K562 (cell line): ENCODE measurements at regions not wholly inside any gene's neighbourhood (a gene's known extent, or its start where the extent isn't known, plus 50 kb on each side); places are given as distances from the start of the nearest gene placed in this dataset.

ENCODE experiments used
- ATAC-seq: fragments of 200-7000 bp; cut with Tn5 transposase; 3 replicates; pipeline ENCODE4 v1.9.1; 2020; ENCODE audit warnings: moderate library complexity
- BruUV-seq: library from RNA; stranded (reverse); fragments of 400-500 nt; replicated peaks from 2 replicates; lab custom pipeline; 2021; lab: Mats Ljungman, UMichigan
- CTCF ChIA-PET: fragments of 300-600 bp; formaldehyde crosslinking; extraction: SDS; loops from one replicate; lab custom pipeline; 2021; ENCODE audit warnings: low intra/inter-chr PET ratio; lab: Yijun Ruan, JAX
- POLR2A ChIA-PET: fragments of 300-600, 350-650 bp; sonication (Branson Sonifier 250); formaldehyde crosslinking; extraction: SDS; loops from one replicate; lab custom pipeline; 2021; ENCODE audit warnings: antibody characterized with exemption, inconsistent platforms; lab: Yijun Ruan, JAX
- DNase-seq, 4 experiments: peaks; one replicate each; pipeline versions ENCODE4 v3.0.0 to v3.0.0-alpha.2; 2011 to 2018; ENCODE audit warnings: low spot score in 3 of 4, mixed read lengths in 3 of 4; ENCODE audit errors: extremely low read depth in 1 of 4
- FAIRE-seq: peaks from 2 replicates; lab custom pipeline; 2011; peaks lifted over from hg19 to GRCh38; lab: Jason Lieb, UNC
- H2AFZ ChIP-seq: 2 replicates; pipeline ENCODE4 v1.6.0; 2011; ENCODE audit warnings: low read depth, low read length, control low read depth, inconsistent platforms
- H3K27ac ChIP-seq: fragments of 200-600 bp; 3 replicates; pipeline ENCODE4 v1.8.0; 2011; ENCODE audit warnings: low read depth, mild to moderate bottlenecking, control low read depth, inconsistent platforms, low read length, moderate library complexity, mixed read lengths; ENCODE audit errors: extremely low read depth
- H3K27me3 ChIP-seq, 2 experiments: fragments of 300-600 bp in 1 of 2; 2 replicates in 1 of 2; 3 replicates in 1 of 2; pipeline versions ENCODE4 v1.6.0 to v1.8.0; 2011; ENCODE audit warnings: inconsistent platforms in 2 of 2, low read length in 2 of 2, mild to moderate bottlenecking in 1 of 2, mixed read lengths in 1 of 2, moderate library complexity in 1 of 2; ENCODE audit not compliant: control insufficient read depth in 2 of 2, insufficient read depth in 2 of 2
- H3K36me3 ChIP-seq: fragments of 300-600 bp; 3 replicates; pipeline ENCODE4 v1.8.0; 2011; ENCODE audit warnings: mild to moderate bottlenecking, low read length, inconsistent platforms; ENCODE audit not compliant: control insufficient read depth, insufficient read depth
- H3K4me1 ChIP-seq, 2 experiments: fragments of 200-600 bp in 1 of 2; replicated peaks in 1 of 2; 2 replicates in 1 of 2; 3 replicates in 1 of 2; pipeline versions ENCODE4 v1.5.1 to v1.8.0; 2011; ENCODE audit warnings: inconsistent platforms in 2 of 2, low read length in 2 of 2, mild to moderate bottlenecking in 1 of 2, mixed read lengths in 1 of 2, moderate library complexity in 1 of 2; ENCODE audit not compliant: control insufficient read depth in 2 of 2, insufficient read depth in 2 of 2
- H3K4me2 ChIP-seq: 2 replicates; pipeline ENCODE4 v1.6.1; 2011; ENCODE audit warnings: low read length, control low read depth, inconsistent platforms, mixed read lengths; ENCODE audit not compliant: insufficient read depth
- H3K4me3 ChIP-seq: fragments of 200-600 bp; sonication (generic), shearing (Covaris generic); 2 replicates; pipeline ENCODE4 v1.5.1; 2016; ENCODE audit warnings: control low read depth, inconsistent platforms
- H3K79me2 ChIP-seq: fragments of 200-600 bp; 3 replicates; pipeline ENCODE4 v1.8.0; 2011; ENCODE audit warnings: low read length, inconsistent platforms; ENCODE audit not compliant: control insufficient read depth, insufficient read depth
- H3K9ac ChIP-seq, 2 experiments: 2 replicates each; pipeline versions ENCODE4 v1.6.0 to v1.6.1; 2011; ENCODE audit warnings: low read depth in 2 of 2, low read length in 2 of 2, control low read depth in 1 of 2, inconsistent platforms in 1 of 2, mild to moderate bottlenecking in 1 of 2, mixed read lengths in 1 of 2; ENCODE audit not compliant: insufficient read depth in 1 of 2
- H3K9me1 ChIP-seq: one replicate; pipeline ENCODE4 v1.6.0; 2011; ENCODE audit warnings: inconsistent platforms, mild to moderate bottlenecking, low read length, moderate library complexity; ENCODE audit not compliant: control insufficient read depth, insufficient read depth
- H3K9me3 ChIP-seq: replicated peaks from 2 replicates; pipeline ENCODE4 v1.5.1; 2011; ENCODE audit warnings: low read depth, low read length, inconsistent platforms; ENCODE audit not compliant: control insufficient read depth, insufficient read depth
- H4K20me1 ChIP-seq: replicated peaks from 2 replicates; pipeline ENCODE4 v1.6.1; 2011; ENCODE audit warnings: low read length, inconsistent platforms, mixed read lengths; ENCODE audit not compliant: control insufficient read depth, insufficient read depth
- CREM ChIP-seq: IDR thresholded peaks from 2 replicates; pipeline ENCODE4 v1.6.1; 2014; ENCODE audit warnings: antibody characterized with exemption, low read depth
- FOXM1 ChIP-seq, 2 experiments: fragments of 450-650 bp in 1 of 2; sonication (generic) in 1 of 2; formaldehyde crosslinking in 1 of 2; IDR thresholded peaks; 2 replicates each; pipeline versions ENCODE4 v1.6.1 to v1.9.0; 2017 to 2022; ENCODE audit warnings: low read depth in 2 of 2, mild to moderate bottlenecking in 2 of 2, missing genetic modification reagents in 1 of 2, moderate library complexity in 1 of 2
- FOXP1 ChIP-seq: sonication (generic); formaldehyde crosslinking; IDR thresholded peaks from 2 replicates; pipeline ENCODE4 v1.8.0; 2022; ENCODE audit warnings: mild to moderate bottlenecking, missing genetic modification reagents
- GABPB1 ChIP-seq: sonication (generic); formaldehyde crosslinking; IDR thresholded peaks from 2 replicates; pipeline ENCODE4 v1.8.0; 2022; ENCODE audit warnings: mild to moderate bottlenecking, missing genetic modification reagents
- NFIX ChIP-seq: fragments of 250-450 bp; sonication (Bioruptor Pico); IDR thresholded peaks from 2 replicates; pipeline ENCODE4 v1.4.0; 2020; ENCODE audit warnings: low read depth, mild to moderate bottlenecking, moderate library complexity
- RBBP5 ChIP-seq: fragments of 200-600 bp; sonication (generic); IDR thresholded peaks from 2 replicates; pipeline ENCODE4 v1.6.1; 2012; ENCODE audit warnings: borderline replicate concordance, mild to moderate bottlenecking, low read length, control low read depth, inconsistent platforms; ENCODE audit not compliant: insufficient read depth, poor library complexity, severe bottlenecking
- SIN3A ChIP-seq, 2 experiments: fragments of 150-350 bp in 1 of 2; IDR thresholded peaks; 2 replicates each; pipeline ENCODE4 v1.6.1; 2011 to 2016; ENCODE audit warnings: borderline replicate concordance in 2 of 2, low read depth in 2 of 2, low read length in 2 of 2, mild to moderate bottlenecking in 2 of 2, moderate library complexity in 2 of 2; ENCODE audit not compliant: control insufficient read depth in 1 of 2
- ZNF232 ChIP-seq: sonication (generic); formaldehyde crosslinking; IDR thresholded peaks from 2 replicates; pipeline ENCODE4 v1.8.0; 2022; ENCODE audit warnings: mild to moderate bottlenecking, missing genetic modification reagents
- ZNF644 ChIP-seq: fragments of 200-800 bp; sonication (Bioruptor generic); IDR thresholded peaks from 2 replicates; pipeline ENCODE4 v1.6.1; 2016; ENCODE audit warnings: low read depth, missing genetic modification characterization, missing compliant biosample characterization
- ZNF79 ChIP-seq: fragments of 250-450 bp; sonication (Bioruptor Pico); IDR thresholded peaks from 2 replicates; pipeline ENCODE4 v1.4.0; 2020; ENCODE audit warnings: low read depth, mild to moderate bottlenecking, moderate library complexity
- WGBS: fragments of 100-300 bp; shearing (Covaris generic); methylation state at CpG from one replicate; pipeline ENCODE4 v1.1.6; 2016; ENCODE audit warnings: low coverage, mixed read lengths; ENCODE audit not compliant: insufficient coverage; ENCODE audit errors: missing lambda C conversion rate; 5-methylcytosine and 5-hydroxymethylcytosine counted together
- in situ Hi-C: fragments of 300-500 bp; cut with MboI; formaldehyde crosslinking; loops from 4 replicates; pipeline ENCODE4 v1.15.0; 2018; ENCODE audit warnings: inconsistent platforms, mixed read lengths
- intact Hi-C: fragments of 100-400 bp; cut with micrococcal nuclease; formaldehyde crosslinking; loops from 2 replicates; pipeline ENCODE4 v1.14.2; 2022
- TF ChIP-seq, protein P1 (sequence below): sonication (generic); formaldehyde crosslinking; IDR thresholded peaks from 2 replicates; pipeline ENCODE4 v1.8.0; 2023; ENCODE audit warnings: mild to moderate bottlenecking, missing genetic modification reagents
- TF ChIP-seq, protein P2 (sequence below): fragments of 250-450 bp; sonication (Bioruptor Pico); IDR thresholded peaks from 2 replicates; pipeline ENCODE4 v1.6.1; 2021; ENCODE audit warnings: mild to moderate bottlenecking
- TF ChIP-seq, protein P3 (sequence below): sonication (generic); formaldehyde crosslinking; IDR thresholded peaks from 2 replicates; pipeline ENCODE4 v1.8.0; 2022; ENCODE audit warnings: mild to moderate bottlenecking, low read depth, missing genetic modification reagents

GRCh38 chr10:108583877-108584276, 1339.4 kb downstream of the XPNPEP1 start:
- BruUV-seq = no TSS peak
- TF ChIP-seq SIN3A (IDR thresholded peaks at IDR 0.05; ENCODE audit: borderline replicate concordance in 2 of 2, control insufficient read depth in 1 of 2, low read depth in 2 of 2, low read length in 2 of 2) (no peak), ZNF232 (no peak), ZNF79 (CRISPR knock-in tag) (no peak), GABPB1 (CRISPR knock-in tag) (no peak), FOXP1 (CRISPR knock-in tag) (no peak), RBBP5 (no peak), NFIX (CRISPR knock-in tag) (no peak), CREM (no peak), ZNF644 (tag) (no peak), FOXM1 (IDR thresholded peaks at IDR 0.05; ENCODE audit: low read depth) (no peak), FOXM1 (CRISPR knock-in tag; IDR thresholded peaks at IDR 0.05; ENCODE audit: low read depth) (no peak)
- TF ChIP-seq, protein P1, sequence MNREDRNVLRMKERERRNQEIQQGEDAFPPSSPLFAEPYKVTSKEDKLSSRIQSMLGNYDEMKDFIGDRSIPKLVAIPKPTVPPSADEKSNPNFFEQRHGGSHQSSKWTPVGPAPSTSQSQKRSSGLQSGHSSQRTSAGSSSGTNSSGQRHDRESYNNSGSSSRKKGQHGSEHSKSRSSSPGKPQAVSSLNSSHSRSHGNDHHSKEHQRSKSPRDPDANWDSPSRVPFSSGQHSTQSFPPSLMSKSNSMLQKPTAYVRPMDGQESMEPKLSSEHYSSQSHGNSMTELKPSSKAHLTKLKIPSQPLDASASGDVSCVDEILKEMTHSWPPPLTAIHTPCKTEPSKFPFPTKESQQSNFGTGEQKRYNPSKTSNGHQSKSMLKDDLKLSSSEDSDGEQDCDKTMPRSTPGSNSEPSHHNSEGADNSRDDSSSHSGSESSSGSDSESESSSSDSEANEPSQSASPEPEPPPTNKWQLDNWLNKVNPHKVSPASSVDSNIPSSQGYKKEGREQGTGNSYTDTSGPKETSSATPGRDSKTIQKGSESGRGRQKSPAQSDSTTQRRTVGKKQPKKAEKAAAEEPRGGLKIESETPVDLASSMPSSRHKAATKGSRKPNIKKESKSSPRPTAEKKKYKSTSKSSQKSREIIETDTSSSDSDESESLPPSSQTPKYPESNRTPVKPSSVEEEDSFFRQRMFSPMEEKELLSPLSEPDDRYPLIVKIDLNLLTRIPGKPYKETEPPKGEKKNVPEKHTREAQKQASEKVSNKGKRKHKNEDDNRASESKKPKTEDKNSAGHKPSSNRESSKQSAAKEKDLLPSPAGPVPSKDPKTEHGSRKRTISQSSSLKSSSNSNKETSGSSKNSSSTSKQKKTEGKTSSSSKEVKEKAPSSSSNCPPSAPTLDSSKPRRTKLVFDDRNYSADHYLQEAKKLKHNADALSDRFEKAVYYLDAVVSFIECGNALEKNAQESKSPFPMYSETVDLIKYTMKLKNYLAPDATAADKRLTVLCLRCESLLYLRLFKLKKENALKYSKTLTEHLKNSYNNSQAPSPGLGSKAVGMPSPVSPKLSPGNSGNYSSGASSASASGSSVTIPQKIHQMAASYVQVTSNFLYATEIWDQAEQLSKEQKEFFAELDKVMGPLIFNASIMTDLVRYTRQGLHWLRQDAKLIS (CRISPR knock-in tag) = no peak
- TF ChIP-seq, protein P2, sequence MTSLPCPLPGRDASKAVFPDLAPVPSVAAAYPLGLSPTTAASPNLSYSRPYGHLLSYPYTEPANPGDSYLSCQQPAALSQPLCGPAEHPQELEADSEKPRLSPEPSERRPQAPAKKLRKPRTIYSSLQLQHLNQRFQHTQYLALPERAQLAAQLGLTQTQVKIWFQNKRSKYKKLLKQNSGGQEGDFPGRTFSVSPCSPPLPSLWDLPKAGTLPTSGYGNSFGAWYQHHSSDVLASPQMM = no peak
- TF ChIP-seq, protein P3, sequence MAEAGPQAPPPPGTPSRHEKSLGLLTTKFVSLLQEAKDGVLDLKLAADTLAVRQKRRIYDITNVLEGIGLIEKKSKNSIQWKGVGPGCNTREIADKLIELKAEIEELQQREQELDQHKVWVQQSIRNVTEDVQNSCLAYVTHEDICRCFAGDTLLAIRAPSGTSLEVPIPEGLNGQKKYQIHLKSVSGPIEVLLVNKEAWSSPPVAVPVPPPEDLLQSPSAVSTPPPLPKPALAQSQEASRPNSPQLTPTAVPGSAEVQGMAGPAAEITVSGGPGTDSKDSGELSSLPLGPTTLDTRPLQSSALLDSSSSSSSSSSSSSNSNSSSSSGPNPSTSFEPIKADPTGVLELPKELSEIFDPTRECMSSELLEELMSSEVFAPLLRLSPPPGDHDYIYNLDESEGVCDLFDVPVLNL = no peak
- DNase-seq (no peak), ATAC-seq (no peak), FAIRE-seq (no peak)
- Histone ChIP-seq H3K4me2 (no peak overlapping the region), H2AFZ (no peak overlapping the region), H3K4me1 (no peaks in the 10 kb centered on the region), H4K20me1 (no peaks in the 10 kb centered on the region), H3K27ac (no peak overlapping the region), H3K9ac (no peak overlapping the region), H3K27me3 (no peaks in the 10 kb centered on the region), H3K4me3 (no peak overlapping the region), H3K9me3 (no peaks in the 10 kb centered on the region), H3K36me3 (no peaks in the 10 kb centered on the region), H3K79me2 (no peaks in the 10 kb centered on the region), H3K9me1 (no peaks in the 10 kb centered on the region)
- 0% methylated on average over 1 of the region's 1 CpG for WGBS
- in situ Hi-C loops (no loop called here), intact Hi-C loops (no loop called here)
- ChIA-PET POLR2A (no interaction called here), CTCF (no interaction called here)
